ENCODE measurements at regions not wholly inside any gene's neighbourhood (a gene's known extent, or its start where the extent isn't known, plus 50 kb on each side); places are given as distances from the start of the nearest gene placed in this dataset.

DNA sequence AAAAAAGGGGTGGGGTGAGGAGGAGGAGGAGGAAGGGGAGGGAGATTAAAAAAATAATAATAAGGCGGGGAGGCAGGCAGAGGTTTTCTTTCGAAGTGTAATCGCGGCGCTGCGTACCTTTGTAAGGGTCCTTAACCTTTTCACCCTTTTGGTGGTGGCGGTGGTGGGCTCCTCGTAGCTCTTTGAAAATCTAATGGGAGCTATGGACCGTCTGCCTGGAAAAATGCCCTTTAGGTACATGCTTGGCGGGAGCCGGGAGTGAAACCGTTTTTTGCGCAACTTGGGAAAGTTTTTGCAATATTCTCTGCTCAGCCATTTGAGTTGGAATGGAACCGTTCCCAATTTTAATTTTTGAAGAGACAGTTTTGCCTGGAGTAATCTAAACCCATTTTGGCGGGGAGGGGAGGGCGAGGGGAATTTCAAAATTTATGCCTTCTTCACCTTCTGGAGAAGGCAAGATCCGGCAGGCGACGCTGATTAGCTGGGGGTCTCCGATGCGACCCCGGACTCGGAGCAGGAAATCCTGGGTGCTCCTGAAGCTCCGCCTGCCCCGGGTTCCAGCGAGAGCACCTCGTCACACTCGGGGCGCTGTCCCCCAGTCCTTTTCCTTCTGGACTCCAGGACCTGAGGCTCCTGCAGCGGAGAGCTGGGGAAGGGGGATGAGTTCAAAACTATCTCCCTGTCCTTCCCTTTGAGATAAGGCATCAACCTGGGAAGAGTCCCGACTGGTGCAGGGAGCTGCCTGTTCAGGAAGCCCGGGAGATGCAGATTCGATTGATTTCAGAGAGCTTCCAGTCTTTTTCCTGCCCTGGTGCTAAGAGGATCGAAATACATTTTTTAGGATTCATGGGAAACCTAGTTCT, 74.6 kb upstream of the TBX5 start:
- TF ChIP-seq, protein P1, sequence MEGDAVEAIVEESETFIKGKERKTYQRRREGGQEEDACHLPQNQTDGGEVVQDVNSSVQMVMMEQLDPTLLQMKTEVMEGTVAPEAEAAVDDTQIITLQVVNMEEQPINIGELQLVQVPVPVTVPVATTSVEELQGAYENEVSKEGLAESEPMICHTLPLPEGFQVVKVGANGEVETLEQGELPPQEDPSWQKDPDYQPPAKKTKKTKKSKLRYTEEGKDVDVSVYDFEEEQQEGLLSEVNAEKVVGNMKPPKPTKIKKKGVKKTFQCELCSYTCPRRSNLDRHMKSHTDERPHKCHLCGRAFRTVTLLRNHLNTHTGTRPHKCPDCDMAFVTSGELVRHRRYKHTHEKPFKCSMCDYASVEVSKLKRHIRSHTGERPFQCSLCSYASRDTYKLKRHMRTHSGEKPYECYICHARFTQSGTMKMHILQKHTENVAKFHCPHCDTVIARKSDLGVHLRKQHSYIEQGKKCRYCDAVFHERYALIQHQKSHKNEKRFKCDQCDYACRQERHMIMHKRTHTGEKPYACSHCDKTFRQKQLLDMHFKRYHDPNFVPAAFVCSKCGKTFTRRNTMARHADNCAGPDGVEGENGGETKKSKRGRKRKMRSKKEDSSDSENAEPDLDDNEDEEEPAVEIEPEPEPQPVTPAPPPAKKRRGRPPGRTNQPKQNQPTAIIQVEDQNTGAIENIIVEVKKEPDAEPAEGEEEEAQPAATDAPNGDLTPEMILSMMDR (IDR thresholded peaks at IDR 0.05) = no peak
- no peaks in the 10 kb centered on the region for H3K4me1 ChIP-seq (ENCODE audit: control insufficient read depth, insufficient read depth, low read length)
- intact Hi-C loops (cut with micrococcal nuclease) = no loop called here
- Mint-ChIP-seq H3K36me3 (peaks cover 7% of the 10 kb centered on the region), H3K4me3 (no peak overlapping the region), H3K4me1 (peaks cover 0 to 5% of the 10 kb centered on the region in 2 donors), H3K27ac (no peak overlapping the region), H3K27me3 (ENCODE audit: low read depth in 2 of 2) (peaks cover 27 to 53% of the 10 kb centered on the region in 2 donors), H3K9me3 (peaks cover 0 to 2% of the 10 kb centered on the region in 2 donors)
- H3K4me3 ChIP-seq (ENCODE audit: low read length) = no peak overlapping the region
- no peaks in the 10 kb centered on the region for H3K9me3 ChIP-seq (ENCODE audit: control insufficient read depth, insufficient read depth, low read length)
- no peaks in the 10 kb centered on the region for H3K36me3 ChIP-seq (ENCODE audit: control insufficient read depth, insufficient read depth, low read length)
- ATAC-seq (no peak), DNase-seq (no peak)
- H3K27ac ChIP-seq (ENCODE audit: low read length) = no peak overlapping the region
- H3K27me3 ChIP-seq (ENCODE audit: control insufficient read depth, insufficient read depth, low read length) = peaks cover 20% of the 10 kb centered on the region
- 6% methylated on average over 34 of the region's 34 CpGs for WGBS (ENCODE audit: insufficient coverage)

DNA sequence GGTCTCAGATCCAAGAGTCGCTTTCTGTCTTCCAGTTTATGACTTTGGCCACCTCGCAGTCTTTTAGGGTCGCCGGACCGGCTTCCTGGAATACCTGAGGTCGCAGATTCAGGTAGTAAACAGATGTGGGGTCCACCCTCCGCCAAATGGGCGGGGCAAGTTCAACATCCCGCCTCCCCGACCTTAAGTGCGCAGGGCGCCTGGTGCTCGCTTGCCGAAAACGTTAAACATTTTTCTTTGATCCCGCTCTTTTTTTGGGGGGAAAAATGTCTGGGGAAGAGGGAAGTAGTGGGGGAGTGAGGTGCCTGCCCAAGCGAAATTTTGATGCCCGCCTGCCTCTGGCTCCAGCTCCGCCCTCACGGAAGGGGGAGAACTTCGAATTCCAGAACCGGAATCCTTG, 73.9 kb upstream of the TBX5 start:
- 6% methylated on average over 22 of the region's 22 CpGs for WGBS (ENCODE audit: insufficient coverage)
- Histone ChIP-seq H3K9me3 (ENCODE audit: control insufficient read depth, insufficient read depth, low read length) (no peaks in the 10 kb centered on the region), H3K4me3 (ENCODE audit: low read length) (no peak overlapping the region), H3K4me1 (ENCODE audit: control insufficient read depth, insufficient read depth, low read length) (no peaks in the 10 kb centered on the region), H3K36me3 (ENCODE audit: control insufficient read depth, insufficient read depth, low read length) (no peaks in the 10 kb centered on the region), H3K27ac (ENCODE audit: low read length) (no peak overlapping the region), H3K27me3 (ENCODE audit: control insufficient read depth, insufficient read depth, low read length) (peaks cover 20% of the 10 kb centered on the region)
- intact Hi-C loops (cut with micrococcal nuclease) = no loop called here
- TF ChIP-seq, protein P1 (IDR thresholded peaks at IDR 0.05) = no peak
- Mint-ChIP-seq H3K27me3 (ENCODE audit: low read depth in 2 of 2) (peaks cover 27 to 58% of the 10 kb centered on the region in 2 donors), H3K4me3 (peak overlapping the region; percentile 49), H3K9me3 (peaks cover 0 to 2% of the 10 kb centered on the region in 2 donors), H3K27ac (no peak overlapping the region), H3K4me1 (peaks cover 0 to 5% of the 10 kb centered on the region in 2 donors), H3K36me3 (peaks cover 7% of the 10 kb centered on the region)
- DNase-seq (no peak), ATAC-seq (no peak)

DNA sequence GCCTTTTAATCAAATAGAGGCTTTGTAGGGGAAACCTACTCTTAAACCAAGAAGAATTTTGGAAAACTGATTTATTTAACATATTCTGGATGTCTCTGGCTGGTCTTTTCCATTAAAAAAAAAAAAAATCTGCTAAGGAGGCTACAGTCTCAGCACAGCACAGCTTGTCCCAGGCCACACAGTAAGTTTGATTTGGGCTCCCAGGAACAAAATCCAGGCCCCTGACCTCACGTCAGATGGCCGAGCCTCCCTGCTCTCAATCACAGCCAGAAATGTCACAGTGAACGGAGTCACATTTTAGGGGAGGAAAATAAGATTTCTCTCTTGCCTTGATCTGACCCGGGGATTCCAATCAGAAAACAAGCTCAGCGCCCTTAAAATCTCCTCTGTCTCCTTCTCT, 72.9 kb upstream of the TBX5 start:
- H3K27ac ChIP-seq (ENCODE audit: low read length) = no peak overlapping the region
- Mint-ChIP-seq H3K36me3 (peaks cover 7% of the 10 kb centered on the region), H3K9me3 (peaks cover 0 to 2% of the 10 kb centered on the region in 2 donors), H3K27me3 (ENCODE audit: low read depth in 2 of 2) (peaks cover 27 to 58% of the 10 kb centered on the region in 2 donors), H3K27ac (no peak overlapping the region), H3K4me1 (peaks cover 0 to 5% of the 10 kb centered on the region in 2 donors), H3K4me3 (no peak overlapping the region)
- H3K4me3 ChIP-seq (ENCODE audit: low read length) = no peak overlapping the region
- no peaks in the 10 kb centered on the region for H3K4me1 ChIP-seq (ENCODE audit: control insufficient read depth, insufficient read depth, low read length)
- ATAC-seq = no peak
- no peaks in the 10 kb centered on the region for H3K9me3 ChIP-seq (ENCODE audit: control insufficient read depth, insufficient read depth, low read length)
- intact Hi-C loops (cut with micrococcal nuclease) = no loop called here
- no peaks in the 10 kb centered on the region for H3K36me3 ChIP-seq (ENCODE audit: control insufficient read depth, insufficient read depth, low read length)
- WGBS (ENCODE audit: insufficient coverage) = 27% methylated on average over 5 of the region's 5 CpGs
- TF ChIP-seq, protein P1 (IDR thresholded peaks at IDR 0.05) = no peak
- DNase-seq = no peak
- peaks cover 20% of the 10 kb centered on the region for H3K27me3 ChIP-seq (ENCODE audit: control insufficient read depth, insufficient read depth, low read length)
